ENCODE measurements at regions not wholly inside any gene's neighbourhood (a gene's known extent, or its start where the extent isn't known, plus 50 kb on each side); places are given as distances from the start of the nearest gene placed in this dataset.
"Not testable (repeated sequence)": the region's sequence is repeated elsewhere in the genome, so short reads cannot be mapped to it uniquely, and the experiment has no call there.

DNA sequence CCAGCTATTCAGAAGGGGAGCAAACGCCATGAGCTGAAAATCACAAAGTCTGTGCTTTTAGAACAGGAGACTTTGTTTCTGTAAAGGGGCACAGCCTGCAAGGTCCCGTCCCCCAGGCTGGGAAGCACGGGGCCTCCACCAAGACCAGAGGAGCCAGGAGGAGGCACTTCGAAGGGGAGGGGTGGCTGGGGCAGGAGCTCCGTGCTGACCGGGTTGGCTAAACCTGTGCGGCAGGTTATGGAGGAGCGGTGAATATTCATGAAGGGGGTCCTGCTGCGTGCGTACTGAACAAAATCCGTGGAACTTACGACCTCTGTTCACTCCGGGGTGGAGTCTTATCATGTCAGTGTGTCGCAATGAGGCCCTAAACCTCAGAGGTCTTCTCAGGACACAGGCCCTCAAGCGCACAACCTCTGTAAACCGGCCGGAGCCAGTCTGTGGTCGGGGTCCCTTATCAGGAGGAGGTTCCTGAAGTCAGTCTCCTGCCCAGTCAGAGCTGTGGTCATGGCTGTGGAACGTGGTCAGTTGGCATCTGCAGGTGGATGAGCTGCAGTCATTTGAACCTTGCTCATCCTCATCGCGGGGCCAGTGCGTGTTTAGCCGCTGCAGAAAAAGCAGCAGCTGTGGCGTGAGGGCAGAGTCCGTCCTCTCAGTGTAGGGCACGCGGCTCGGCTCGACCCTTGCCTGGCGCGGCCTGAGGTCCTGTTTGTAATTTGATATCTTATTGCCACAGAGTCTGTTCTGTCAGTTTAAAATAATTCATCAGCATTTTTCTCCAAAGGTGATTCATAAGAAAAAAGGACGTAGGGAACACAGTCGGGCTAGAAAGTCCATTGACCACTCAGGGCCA lies 5507.7 kb upstream of the TPTE start:
- in situ Hi-C loops (cut with HindIII; ENCODE audit: low sequenced_read_pairs); H3K4me3 ChIP-seq (ENCODE audit: low read depth, low read length); DNase-seq (ENCODE audit: low read depth, low spot score): not testable (repeated sequence)

DNA sequence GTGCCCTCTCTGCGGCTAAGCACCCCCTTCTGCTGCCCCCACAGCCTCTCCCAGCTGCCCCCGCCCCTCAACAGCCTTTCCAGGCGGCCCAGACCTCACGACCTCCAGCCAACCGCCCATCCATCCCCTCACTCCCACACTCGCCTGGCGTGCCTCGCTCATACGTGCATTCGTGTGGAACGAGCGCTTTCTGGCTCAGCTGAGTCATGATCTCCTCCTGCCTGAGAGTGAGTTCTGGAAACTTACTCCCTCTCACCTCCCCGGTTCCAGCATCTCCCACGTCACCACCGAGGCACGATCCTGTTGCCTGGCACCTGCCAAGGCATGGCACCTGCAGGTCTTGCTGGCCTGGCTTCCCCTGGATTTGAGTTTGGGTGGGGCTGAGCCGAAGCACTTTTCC lies 5506.2 kb upstream of the TPTE start:
- DNase-seq (ENCODE audit: low read depth, low spot score); in situ Hi-C loops (cut with HindIII; ENCODE audit: low sequenced_read_pairs); H3K4me3 ChIP-seq (ENCODE audit: low read depth, low read length): not testable (repeated sequence)

DNA sequence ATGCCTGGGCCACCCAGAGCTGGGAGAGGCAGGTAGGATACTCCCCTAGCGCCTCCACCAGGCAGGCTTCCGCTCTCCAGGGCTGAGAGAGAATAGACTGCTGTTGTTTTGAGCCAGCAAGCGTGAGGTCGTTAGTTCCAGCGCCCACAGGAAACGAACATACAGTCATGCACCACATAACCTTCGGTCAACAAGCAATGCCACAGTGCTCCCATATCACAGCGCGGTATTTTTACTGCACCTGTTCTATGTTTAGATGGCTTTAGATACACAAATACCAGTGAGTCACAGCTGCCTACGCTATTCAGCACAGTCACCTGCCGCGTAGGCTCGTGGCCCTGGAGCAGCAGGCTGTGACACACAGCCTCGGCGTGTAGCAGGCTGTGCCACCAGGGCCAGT lies 5502.3 kb upstream of the TPTE start:
- DNase-seq (ENCODE audit: low read depth, low spot score); H3K4me3 ChIP-seq (ENCODE audit: low read depth, low read length); in situ Hi-C loops (cut with HindIII; ENCODE audit: low sequenced_read_pairs): not testable (repeated sequence)

DNA sequence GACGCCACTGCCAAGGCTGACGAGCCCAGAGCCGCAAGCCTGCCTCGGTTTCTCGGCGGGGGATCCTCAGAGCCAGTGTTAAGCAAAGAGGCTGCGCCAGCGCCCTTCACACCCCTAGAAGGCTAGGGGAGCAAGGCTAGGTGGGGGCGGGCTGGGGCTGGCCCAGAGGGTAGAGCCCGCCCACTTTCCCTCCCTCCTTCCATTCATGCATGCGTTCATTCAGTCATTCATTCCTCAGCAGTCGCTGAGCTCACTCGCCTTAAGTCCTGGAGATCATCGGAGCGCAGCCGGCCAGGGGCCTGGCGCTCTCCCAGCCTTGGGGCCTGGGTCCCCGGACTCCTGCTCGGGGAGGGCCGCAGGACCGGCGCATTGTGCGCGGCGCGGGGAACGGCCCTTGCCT lies 5499.6 kb upstream of the TPTE start:
- DNase-seq (ENCODE audit: low read depth, low spot score); in situ Hi-C loops (cut with HindIII; ENCODE audit: low sequenced_read_pairs); H3K4me3 ChIP-seq (ENCODE audit: low read depth, low read length): not testable (repeated sequence)

DNA sequence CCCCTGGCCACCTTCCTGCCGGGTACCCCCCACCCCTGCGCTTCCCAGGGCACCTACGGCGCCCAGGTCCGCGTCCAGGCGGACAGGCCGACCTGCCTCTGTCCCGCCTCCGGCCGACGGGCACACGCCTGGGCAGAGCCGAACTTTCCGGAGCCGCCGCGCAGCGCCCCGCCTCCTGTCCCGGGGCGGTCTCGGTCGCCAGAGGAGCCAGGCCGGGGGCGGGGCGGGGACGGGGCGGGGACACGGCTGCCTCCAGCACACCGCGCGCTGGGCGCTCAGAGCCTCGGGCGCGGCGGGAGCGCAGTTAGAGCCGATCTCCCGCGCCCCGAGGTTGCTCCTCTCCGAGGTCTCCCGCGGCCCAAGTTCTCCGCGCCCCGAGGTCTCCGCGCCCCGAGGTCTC lies 5499.1 kb upstream of the TPTE start:
- in situ Hi-C loops (cut with HindIII; ENCODE audit: low sequenced_read_pairs): not testable (repeated sequence)

DNA sequence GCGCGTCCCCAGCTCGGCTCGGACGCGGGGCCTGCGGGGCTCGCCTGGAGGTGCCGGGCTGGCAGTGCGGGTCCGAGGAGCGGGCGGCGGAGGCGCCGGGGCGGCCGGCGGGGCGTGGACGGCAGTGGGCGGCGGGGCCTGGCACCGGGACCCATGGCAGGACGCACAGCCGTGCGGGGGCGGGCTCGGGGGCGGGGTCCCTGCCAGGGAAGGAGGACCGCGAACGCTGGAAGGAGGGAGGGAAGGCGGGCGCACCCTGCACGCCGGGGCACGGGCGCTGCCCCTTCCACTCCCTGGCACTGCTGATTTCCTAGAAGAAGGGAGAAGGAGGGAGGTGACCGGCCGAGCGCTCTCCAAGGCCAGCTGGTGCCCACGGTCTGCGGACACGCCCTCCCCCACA lies 5498.6 kb upstream of the TPTE start:
- DNase-seq (ENCODE audit: low read depth, low spot score); in situ Hi-C loops (cut with HindIII; ENCODE audit: low sequenced_read_pairs); H3K4me3 ChIP-seq (ENCODE audit: low read depth, low read length): not testable (repeated sequence)

More for the DNA sequence above, 5499.1 kb upstream of the TPTE start:
- not testable (repeated sequence) for DNase-seq (ENCODE audit: low read depth, low spot score); H3K4me3 ChIP-seq (ENCODE audit: low read depth, low read length)

DNA sequence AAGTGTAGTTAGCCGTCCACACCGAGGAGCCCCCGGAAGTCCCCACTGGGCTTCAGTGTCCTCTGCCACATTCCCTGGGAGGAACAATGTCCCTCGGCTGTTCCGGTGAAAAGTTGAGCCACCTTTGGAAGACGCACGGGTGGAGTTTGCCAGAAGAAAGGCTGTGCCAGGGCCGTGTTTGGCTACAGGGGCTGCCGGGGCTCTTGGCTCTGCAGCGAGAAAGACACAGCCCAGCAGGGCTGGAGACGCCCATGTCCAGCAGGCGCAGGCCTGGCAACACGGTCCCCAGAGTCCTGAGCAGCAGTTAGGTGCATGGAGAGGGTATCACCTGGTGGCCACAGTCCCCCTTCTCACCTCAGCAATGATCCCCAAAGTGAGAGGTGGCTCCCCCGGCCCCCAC lies 5486.2 kb upstream of the TPTE start:
- in situ Hi-C loops (cut with HindIII; ENCODE audit: low sequenced_read_pairs); DNase-seq (ENCODE audit: low read depth, low spot score); H3K4me3 ChIP-seq (ENCODE audit: low read depth, low read length): not testable (repeated sequence)

DNA sequence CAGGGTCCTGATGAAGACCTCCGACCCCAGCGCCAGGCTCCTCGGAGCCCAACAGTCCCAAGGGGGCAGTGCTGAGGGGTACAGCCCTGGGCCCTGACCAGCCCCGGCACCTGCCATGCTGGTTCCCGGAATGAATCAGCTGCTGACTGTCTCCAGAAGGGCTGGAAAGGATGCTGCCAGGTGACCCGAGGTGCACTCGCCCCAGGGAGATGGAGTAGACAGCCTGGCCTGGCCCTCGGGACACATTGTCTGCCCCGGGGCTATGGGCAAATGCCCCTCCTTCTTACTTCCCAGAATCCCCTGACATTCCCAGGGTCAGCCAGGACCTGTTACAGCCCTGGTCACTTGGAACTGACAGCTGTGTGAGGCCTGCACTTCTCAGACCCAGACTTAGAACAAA lies 5485.8 kb upstream of the TPTE start:
- in situ Hi-C loops (cut with HindIII; ENCODE audit: low sequenced_read_pairs); DNase-seq (ENCODE audit: low read depth, low spot score); H3K4me3 ChIP-seq (ENCODE audit: low read depth, low read length): not testable (repeated sequence)

DNA sequence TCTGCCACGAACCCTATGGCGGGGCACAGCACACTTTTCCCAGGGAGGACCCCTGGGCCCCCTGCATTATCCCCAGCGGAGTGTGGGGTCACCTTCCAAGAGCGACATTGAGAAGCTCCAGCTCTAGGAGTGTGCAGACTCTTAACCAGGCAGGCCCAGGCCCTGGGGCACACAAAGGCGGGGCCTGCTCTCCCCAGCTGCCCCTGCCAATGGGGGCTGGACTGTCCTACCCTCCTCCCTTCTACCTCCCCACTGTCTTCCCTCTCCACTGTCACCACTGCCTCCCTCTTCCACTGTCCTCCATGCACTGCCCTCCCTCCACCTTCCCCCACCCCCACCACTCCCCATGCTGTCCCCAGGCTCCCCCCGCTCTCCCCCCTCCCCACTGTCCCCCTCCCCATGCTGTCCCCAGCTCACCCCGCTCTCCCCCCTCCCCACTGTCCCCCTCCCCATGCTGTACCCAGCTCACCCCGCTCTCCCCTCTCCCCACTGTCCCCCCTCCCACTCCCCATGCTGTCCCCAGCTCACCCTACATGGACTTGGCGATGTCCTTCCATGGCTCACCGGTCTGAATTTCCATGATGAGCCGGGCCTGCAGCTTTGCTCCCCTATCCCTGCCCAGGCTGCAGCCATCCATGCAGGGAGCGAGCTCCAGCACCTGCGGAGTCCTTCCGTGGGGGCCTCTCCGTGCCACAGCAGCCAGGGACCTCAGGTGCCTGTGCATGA lies 5483.6 kb upstream of the TPTE start:
- DNase-seq (ENCODE audit: low read depth, low spot score); H3K4me3 ChIP-seq (ENCODE audit: low read depth, low read length); in situ Hi-C loops (cut with HindIII; ENCODE audit: low sequenced_read_pairs): not testable (repeated sequence)

DNA sequence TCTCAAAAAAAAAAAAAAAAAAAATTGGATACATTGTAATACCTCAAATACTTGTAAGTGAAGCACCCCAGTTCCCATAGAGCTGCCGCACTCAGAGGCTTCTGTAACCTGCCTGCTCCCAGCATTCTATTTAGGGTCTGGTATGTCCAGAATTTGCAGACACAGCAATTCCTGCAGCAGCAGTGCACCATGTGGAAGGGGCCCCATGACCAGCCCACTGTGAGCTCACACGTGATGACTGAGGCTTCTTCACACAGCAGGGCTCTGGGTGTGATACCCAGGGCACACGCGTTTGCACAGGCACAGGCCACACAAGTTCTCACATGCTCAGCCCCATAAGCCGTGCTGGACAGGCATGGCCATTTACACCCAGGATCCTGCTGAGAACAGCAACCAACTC lies 5481.5 kb upstream of the TPTE start:
- H3K4me3 ChIP-seq (ENCODE audit: low read depth, low read length); DNase-seq (ENCODE audit: low read depth, low spot score); in situ Hi-C loops (cut with HindIII; ENCODE audit: low sequenced_read_pairs): not testable (repeated sequence)

DNA sequence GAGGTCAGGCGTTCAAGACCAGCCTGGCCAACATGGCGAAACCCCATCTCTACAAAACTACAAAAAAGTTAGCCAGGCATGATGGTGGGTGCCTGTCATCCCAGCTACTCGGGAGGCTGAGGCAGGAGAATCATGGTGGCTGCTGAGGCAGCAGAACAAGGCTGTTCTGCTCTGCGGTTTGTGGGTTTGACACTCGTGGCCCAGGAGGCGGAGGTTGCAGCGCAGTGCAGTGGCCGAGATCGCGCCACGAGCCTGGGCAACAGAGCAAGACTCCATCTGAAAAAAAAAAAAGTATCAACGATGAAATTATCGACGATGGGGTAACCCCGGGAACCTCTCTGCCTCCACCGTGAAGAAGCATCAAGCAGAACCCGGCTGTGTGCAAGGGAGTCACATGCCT lies 5478.8 kb upstream of the TPTE start:
- in situ Hi-C loops (cut with HindIII; ENCODE audit: low sequenced_read_pairs); H3K4me3 ChIP-seq (ENCODE audit: low read depth, low read length); DNase-seq (ENCODE audit: low read depth, low spot score): not testable (repeated sequence)

DNA sequence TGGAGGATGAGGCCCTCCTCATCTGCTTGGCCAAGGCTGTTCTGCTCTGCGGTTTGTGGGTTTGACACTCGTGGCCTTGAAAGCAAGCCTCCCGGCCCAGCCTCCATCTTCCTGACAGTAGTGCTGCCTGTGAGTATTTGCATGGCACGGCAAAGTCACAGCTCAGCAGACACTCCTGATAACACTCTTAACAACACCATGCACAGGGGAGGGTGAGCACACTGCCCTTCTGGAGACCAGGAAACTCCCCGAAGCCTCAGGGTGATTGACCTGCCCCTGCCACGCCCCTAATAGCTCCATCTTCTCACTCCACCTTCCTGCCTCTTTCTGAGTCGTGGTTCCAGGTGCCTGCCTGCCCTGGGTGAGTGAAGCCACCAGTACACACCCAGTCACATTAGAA lies 5476.6 kb upstream of the TPTE start:
- in situ Hi-C loops (cut with HindIII; ENCODE audit: low sequenced_read_pairs); H3K4me3 ChIP-seq (ENCODE audit: low read depth, low read length); DNase-seq (ENCODE audit: low read depth, low spot score): not testable (repeated sequence)

DNA sequence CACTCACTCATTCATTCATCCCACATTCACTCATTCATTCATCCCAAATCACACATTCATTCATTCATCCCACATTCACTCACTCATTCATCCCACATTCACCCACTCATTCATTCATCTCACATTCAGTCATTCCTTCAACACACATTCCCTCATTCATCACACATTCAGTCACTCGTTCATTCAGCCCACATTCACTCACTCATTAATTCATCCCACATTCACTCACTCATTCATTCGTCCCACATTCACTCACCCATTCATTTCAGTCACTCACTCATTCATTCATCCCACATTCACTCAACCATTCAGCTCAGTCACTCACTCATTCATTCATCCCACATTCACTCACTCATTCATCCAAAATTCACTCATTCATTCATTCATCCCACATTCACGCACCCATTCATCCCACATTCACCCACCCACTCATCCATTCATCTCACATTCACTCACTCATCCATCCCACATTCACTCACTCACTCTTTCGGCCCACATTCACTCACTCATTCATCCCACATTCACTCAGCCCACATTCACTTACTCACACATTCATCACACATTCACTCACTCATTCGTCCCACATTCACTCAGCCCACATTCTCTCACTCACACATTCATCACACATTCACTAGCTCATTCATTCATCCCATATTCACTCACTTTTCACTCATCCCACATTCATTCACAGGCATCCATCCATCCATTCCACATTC lies 5469.9 kb upstream of the TPTE start:
- DNase-seq (ENCODE audit: low read depth, low spot score); in situ Hi-C loops (cut with HindIII; ENCODE audit: low sequenced_read_pairs); H3K4me3 ChIP-seq (ENCODE audit: low read depth, low read length): not testable (repeated sequence)

DNA sequence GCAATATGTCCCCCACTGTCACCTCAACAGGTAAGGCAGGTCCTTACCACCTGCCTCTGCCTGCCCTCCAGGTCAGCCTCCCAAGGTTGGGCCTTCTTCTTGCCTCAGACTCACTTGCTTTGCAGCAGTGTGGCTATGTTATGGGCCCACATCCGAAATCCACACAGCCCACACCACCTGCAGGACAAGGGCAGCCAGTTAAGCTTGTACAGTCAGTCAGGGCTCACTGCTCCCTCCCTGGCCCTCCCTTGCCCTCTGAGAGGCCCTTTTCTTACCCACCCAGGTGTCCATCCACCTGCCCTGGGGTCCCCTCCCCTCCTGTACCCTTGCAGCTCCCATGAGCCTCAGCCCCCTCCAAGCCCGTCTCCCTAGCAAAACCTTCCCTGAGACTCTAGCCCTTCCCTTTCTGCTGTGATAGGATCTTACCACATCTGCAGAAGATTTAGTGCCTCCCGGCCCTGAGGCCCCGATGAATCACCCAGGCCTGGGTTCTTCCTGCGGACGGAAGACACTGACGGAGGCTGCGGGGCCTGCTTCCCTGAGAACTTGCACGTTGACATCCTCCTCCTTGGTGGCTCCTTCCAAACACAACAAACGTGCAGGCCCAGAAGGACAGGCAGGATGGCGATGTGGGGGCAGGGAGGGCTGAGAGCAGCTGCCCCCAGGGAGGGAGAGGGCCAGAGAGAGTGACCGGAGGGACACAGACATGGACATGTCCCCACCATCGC lies 5466.2 kb upstream of the TPTE start:
- in situ Hi-C loops (cut with HindIII; ENCODE audit: low sequenced_read_pairs); H3K4me3 ChIP-seq (ENCODE audit: low read depth, low read length); DNase-seq (ENCODE audit: low read depth, low spot score): not testable (repeated sequence)

DNA sequence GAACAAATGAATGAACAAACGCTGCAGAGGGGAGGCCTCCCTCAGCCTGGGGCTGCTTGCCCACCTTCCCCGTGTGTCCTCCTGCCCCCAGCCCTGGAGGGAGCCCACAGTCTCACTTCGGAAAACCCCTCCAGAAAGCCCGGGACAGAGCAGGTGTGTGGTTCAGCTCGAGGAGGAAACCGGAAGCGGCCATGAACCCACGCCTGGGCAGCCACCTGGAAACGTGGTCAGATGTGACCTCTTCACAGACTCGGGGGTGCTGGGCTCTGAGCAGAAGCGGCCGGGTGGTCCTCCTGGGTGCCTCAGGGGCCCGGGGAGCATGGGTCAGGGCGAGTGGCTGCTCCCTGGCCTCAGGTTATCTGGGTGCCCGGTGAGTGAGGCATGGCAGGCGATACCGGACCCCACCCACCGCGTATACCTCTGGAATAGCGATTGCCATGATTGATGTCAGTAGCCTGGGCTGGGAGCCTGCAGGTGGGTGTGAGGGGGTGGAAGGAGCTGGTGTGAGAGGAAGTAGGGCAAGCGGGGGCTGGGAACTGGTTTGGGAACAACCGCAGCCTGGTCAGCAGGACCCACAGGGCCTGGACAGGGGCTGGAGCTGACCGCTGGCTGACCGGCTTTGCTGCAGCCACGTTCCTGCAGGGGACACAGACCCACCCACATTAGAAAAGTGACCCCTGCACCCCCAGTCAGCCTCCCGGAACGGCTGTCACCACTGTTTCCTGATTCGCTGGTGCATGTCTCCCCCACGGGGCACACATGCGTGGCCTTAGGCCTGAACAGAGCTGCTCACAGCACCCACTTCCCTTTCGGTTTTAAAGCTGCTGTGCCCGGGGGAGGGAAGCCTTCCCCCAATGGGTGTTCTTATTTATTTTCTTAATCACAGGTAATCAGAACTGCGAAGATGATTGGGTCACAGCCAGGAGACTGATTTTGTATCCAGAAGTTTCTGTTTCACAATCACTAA lies 5465.1 kb upstream of the TPTE start:
- in situ Hi-C loops (cut with HindIII; ENCODE audit: low sequenced_read_pairs); DNase-seq (ENCODE audit: low read depth, low spot score); H3K4me3 ChIP-seq (ENCODE audit: low read depth, low read length): not testable (repeated sequence)

DNA sequence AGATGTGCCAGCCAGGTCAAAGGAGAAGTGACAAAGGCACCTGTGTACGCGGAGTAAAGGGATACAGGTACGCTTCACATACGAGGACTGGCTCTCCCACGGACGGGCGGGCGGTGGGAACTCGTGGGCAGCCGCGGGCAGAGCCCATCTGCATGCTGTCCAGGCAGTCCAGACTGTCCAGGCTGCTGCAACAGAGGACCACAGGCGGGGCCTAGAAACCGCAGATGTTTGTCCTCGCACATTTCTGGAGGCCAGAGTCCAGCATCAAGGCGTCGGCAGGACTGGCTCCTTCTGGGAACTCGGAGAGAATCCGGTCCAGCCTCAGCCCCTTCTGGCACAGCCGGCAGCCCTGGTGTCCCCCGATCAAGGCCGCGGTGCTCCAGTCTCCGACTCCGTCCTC lies 5464.3 kb upstream of the TPTE start:
- DNase-seq (ENCODE audit: low read depth, low spot score); in situ Hi-C loops (cut with HindIII; ENCODE audit: low sequenced_read_pairs); H3K4me3 ChIP-seq (ENCODE audit: low read depth, low read length): not testable (repeated sequence)
